ENCODE measurements at regions not wholly inside any gene's neighbourhood (a gene's known extent, or its start where the extent isn't known, plus 50 kb on each side); places are given as distances from the start of the nearest gene placed in this dataset.

DNA sequence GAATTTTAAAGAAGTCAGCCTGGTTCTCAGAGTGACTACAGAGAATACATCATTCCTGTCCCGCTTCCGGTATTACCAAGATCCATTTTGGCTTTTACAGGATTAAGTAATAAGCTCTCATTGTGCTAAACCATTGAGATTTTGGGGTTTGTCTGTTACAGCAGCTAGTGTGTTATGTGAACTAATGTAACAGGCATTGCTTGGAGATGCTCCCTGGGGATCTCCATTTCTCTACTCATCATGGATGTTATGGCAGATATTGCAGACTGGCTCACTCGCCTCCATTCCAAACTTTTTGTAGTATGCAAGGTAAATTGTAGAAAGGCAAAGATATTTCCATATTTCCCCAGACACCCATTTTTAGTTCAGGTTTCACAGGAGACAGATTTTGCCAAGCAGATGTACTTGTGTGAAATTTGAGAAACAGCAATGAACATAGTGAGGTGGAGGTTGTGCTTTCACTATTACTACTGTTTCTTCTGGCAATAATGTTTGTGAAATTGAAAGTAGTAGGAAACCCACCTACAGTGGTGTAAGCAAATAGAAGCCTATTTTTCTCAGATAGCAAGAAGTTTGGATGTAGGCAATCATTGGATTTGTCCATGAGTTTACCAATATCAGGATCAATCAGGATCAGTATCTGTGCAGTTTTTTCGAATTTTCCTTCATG, 177.1 kb upstream of the GALNT15 start:
- TF ChIP-seq, protein P1, sequence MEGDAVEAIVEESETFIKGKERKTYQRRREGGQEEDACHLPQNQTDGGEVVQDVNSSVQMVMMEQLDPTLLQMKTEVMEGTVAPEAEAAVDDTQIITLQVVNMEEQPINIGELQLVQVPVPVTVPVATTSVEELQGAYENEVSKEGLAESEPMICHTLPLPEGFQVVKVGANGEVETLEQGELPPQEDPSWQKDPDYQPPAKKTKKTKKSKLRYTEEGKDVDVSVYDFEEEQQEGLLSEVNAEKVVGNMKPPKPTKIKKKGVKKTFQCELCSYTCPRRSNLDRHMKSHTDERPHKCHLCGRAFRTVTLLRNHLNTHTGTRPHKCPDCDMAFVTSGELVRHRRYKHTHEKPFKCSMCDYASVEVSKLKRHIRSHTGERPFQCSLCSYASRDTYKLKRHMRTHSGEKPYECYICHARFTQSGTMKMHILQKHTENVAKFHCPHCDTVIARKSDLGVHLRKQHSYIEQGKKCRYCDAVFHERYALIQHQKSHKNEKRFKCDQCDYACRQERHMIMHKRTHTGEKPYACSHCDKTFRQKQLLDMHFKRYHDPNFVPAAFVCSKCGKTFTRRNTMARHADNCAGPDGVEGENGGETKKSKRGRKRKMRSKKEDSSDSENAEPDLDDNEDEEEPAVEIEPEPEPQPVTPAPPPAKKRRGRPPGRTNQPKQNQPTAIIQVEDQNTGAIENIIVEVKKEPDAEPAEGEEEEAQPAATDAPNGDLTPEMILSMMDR (IDR thresholded peaks at IDR 0.05), result no peak
- TF ChIP-seq POLR2A (IDR thresholded peaks at IDR 0.05), result no peak
